Endothelial cell of umbilical vein (primary cell): ENCODE measurements at regions not wholly inside any gene's neighbourhood (a gene's known extent, or its start where the extent isn't known, plus 50 kb on each side); places are given as distances from the start of the nearest gene placed in this dataset.

ENCODE experiments used
- BruUV-seq: library from RNA; stranded (reverse); fragments of 400-500 nt; replicated peaks from 2 replicates; lab custom pipeline; 2021; lab: Mats Ljungman, UMichigan
- CTCF ChIA-PET: fragments of 300-600, 350-600 bp; sonication (Branson Sonifier 250); formaldehyde crosslinking; loops from one replicate; lab custom pipeline; 2021; ENCODE audit warnings: antibody characterized with exemption, inconsistent platforms; lab: Charles Lee
- POLR2A ChIA-PET: fragments of 300-600, 350-600 bp; sonication (Branson Sonifier 250); formaldehyde crosslinking; loops from one replicate; lab custom pipeline; 2021; ENCODE audit warnings: antibody characterized with exemption, inconsistent platforms; lab: Charles Lee
- DNase-seq: peaks from one replicate; pipeline ENCODE4 v3.0.0-alpha.2; 2011; ENCODE audit warnings: low read depth, low spot score
- FAIRE-seq: peaks from 2 replicates; lab custom pipeline; 2011; peaks lifted over from hg19 to GRCh38; lab: Jason Lieb, UNC
- H2AFZ ChIP-seq: 2 replicates; pipeline ENCODE4 v1.6.0; 2012; ENCODE audit warnings: low read depth, low read length, control low read depth, inconsistent platforms
- H3K27ac ChIP-seq: 2 replicates; pipeline ENCODE4 v1.5.1; 2011; ENCODE audit warnings: low read depth, mild to moderate bottlenecking, control low read depth, low read length, moderate library complexity; ENCODE audit not compliant: insufficient read depth
- H3K27me3 ChIP-seq, 2 experiments: 2 replicates each; pipeline versions ENCODE4 v1.6.0 to v1.6.1; 2011; ENCODE audit warnings: low read length in 2 of 2, mixed read lengths in 1 of 2; ENCODE audit not compliant: control insufficient read depth in 2 of 2, insufficient read depth in 2 of 2
- H3K36me3 ChIP-seq, 2 experiments: 2 replicates in 1 of 2; 3 replicates in 1 of 2; pipeline ENCODE4 v1.5.1; 2011; ENCODE audit warnings: low read length in 2 of 2, mild to moderate bottlenecking in 1 of 2, moderate library complexity in 1 of 2; ENCODE audit not compliant: control insufficient read depth in 2 of 2, insufficient read depth in 2 of 2; ENCODE audit errors: extremely low read depth in 1 of 2
- H3K4me1 ChIP-seq: 3 replicates; pipeline ENCODE4 v1.5.1; 2011; ENCODE audit warnings: mild to moderate bottlenecking, low read length; ENCODE audit not compliant: control insufficient read depth, insufficient read depth; ENCODE audit errors: extremely low read depth
- H3K4me2 ChIP-seq: 2 replicates; pipeline ENCODE4 v1.6.1; 2011; ENCODE audit warnings: low read length, control low read depth, mixed read lengths; ENCODE audit not compliant: insufficient read depth
- H3K4me3 ChIP-seq, 3 experiments: fragments of 200-600 bp in 1 of 3; sonication (generic), shearing (Covaris generic) in 1 of 3; replicated peaks in 1 of 3; 2 replicates each; pipeline ENCODE4 v1.5.1; 2011 to 2016; ENCODE audit warnings: control low read depth in 3 of 3, low read length in 3 of 3, mild to moderate bottlenecking in 2 of 3, inconsistent platforms in 1 of 3, low read depth in 1 of 3, moderate library complexity in 1 of 3; ENCODE audit not compliant: insufficient read depth in 1 of 3
- H3K79me2 ChIP-seq: 2 replicates; pipeline ENCODE4 v1.6.0; 2012; ENCODE audit warnings: low read length, inconsistent platforms; ENCODE audit not compliant: control insufficient read depth, insufficient read depth
- H3K9ac ChIP-seq: replicated peaks from 2 replicates; pipeline ENCODE3; 2011; ENCODE audit warnings: low read length, control low read depth; ENCODE audit not compliant: insufficient read depth; ENCODE audit errors: extremely low read depth
- H3K9me1 ChIP-seq: replicated peaks from 3 replicates; pipeline ENCODE4 v1.6.0; 2011; ENCODE audit warnings: mild to moderate bottlenecking, low read length; ENCODE audit not compliant: control insufficient read depth, insufficient read depth; ENCODE audit errors: extremely low read depth
- H3K9me3 ChIP-seq: replicated peaks from 2 replicates; pipeline ENCODE4 v1.5.1; 2012; ENCODE audit warnings: low read length, inconsistent platforms; ENCODE audit not compliant: control insufficient read depth, insufficient read depth
- H4K20me1 ChIP-seq: replicated peaks from 2 replicates; pipeline ENCODE3; 2011; ENCODE audit warnings: mild to moderate bottlenecking, low read length; ENCODE audit not compliant: control insufficient read depth, insufficient read depth; ENCODE audit errors: extremely low read depth
- GATA2 ChIP-seq: IDR thresholded peaks from 2 replicates; pipeline ENCODE4 v1.7.0; 2011; ENCODE audit warnings: low read depth, mild to moderate bottlenecking, moderate library complexity, mixed read lengths, low read length; ENCODE audit not compliant: insufficient read length, insufficient read depth
- JUN ChIP-seq: IDR thresholded peaks from 2 replicates; pipeline ENCODE4 v1.6.1; 2011; ENCODE audit warnings: borderline replicate concordance, low read depth; ENCODE audit not compliant: insufficient read length, insufficient read depth
- POLR2AphosphoS5 ChIP-seq: IDR thresholded peaks from 2 replicates; pipeline ENCODE4 v1.6.1; 2012; ENCODE audit warnings: low read depth, mild to moderate bottlenecking, control low read depth, low read length, moderate library complexity; ENCODE audit not compliant: insufficient read depth
- dilution Hi-C: fragments of 300-500 bp; cut with MboI; formaldehyde crosslinking; loops from one replicate; pipeline ENCODE4 v1.15.0; 2019; ENCODE audit warnings: low sequenced_read_pairs; ENCODE audit not compliant: extremely low pct_ligation_motif_present
- intact Hi-C: fragments of 100-400 bp; cut with micrococcal nuclease; formaldehyde crosslinking; loops from one replicate; pipeline ENCODE4 v1.10.0; 2022
- TF ChIP-seq, protein P1 (sequence below), 2 donors: IDR thresholded peaks; 1 replicate in 1 of 2; 2 replicates in 1 of 2; pipeline ENCODE4 v1.5.1; 2011; ENCODE audit warnings: low read length in 2 of 2, mild to moderate bottlenecking in 2 of 2, moderate library complexity in 2 of 2, control low read depth in 1 of 2, inconsistent platforms in 1 of 2, low read depth in 1 of 2; ENCODE audit not compliant: insufficient read depth in 1 of 2; ENCODE audit errors: extremely low read depth in 1 of 2

DNA sequence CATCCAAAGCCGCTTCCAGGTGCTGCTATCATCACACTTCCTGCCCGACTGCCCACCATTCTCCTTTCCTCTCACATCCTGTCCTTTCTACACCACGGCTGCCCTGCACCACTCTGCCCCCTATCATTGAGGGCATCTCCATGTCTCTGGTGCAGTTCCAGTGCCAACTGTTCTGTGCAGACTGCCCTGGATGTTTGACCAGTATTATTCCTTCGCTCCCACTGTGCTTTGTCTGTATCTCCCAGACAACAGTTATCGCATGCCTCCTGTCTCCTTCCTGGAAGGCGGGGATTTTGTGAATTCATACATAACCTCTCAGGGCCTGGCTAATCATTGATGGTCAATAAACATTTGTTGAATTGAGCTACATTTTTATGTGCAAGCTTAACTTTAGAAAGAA, 63.6 kb upstream of the GNG12 start:
- peak overlapping the region; percentile 47 for H3K4me2 ChIP-seq

More for the DNA sequence above, 63.6 kb upstream of the GNG12 start:
- no peaks in the 10 kb centered on the region for H4K20me1 ChIP-seq
- dilution Hi-C loops (no loop called here), intact Hi-C loops (loop anchor here (1.0 to 10.0 kb wide), 6 partner anchors 42 to 598 kb away; partner anchors contain the start of genes DEPDC1 and DIRAS3)
- FAIRE-seq = peak; percentile 60
- ChIA-PET POLR2A (interaction anchor here (2.2 kb wide), 1 partner anchor 25 kb away, joined by 5 read pairs; no protein-coding TSS in a partner anchor), CTCF (interaction anchor here (0.7 to 3.4 kb wide), 9 partner anchors 9 to 361 kb away, joined by 3 to 21 read pairs (median 7); no protein-coding TSS in a partner anchor)
- H3K9me1 ChIP-seq = no peaks in the 10 kb centered on the region
- BruUV-seq = no TSS peak
- DNase-seq = peak; percentile 90
- no peaks in the 10 kb centered on the region for H3K79me2 ChIP-seq
- H2AFZ ChIP-seq = peak overlapping the region; percentile 79
- H3K4me3 ChIP-seq = no peak overlapping the region
- peak overlapping the region; percentile 57 for H3K9ac ChIP-seq
- TF ChIP-seq GATA2 (peak; percentile 36), POLR2AphosphoS5 (no peak), JUN (peak; percentile 2)
- TF ChIP-seq, protein P1, sequence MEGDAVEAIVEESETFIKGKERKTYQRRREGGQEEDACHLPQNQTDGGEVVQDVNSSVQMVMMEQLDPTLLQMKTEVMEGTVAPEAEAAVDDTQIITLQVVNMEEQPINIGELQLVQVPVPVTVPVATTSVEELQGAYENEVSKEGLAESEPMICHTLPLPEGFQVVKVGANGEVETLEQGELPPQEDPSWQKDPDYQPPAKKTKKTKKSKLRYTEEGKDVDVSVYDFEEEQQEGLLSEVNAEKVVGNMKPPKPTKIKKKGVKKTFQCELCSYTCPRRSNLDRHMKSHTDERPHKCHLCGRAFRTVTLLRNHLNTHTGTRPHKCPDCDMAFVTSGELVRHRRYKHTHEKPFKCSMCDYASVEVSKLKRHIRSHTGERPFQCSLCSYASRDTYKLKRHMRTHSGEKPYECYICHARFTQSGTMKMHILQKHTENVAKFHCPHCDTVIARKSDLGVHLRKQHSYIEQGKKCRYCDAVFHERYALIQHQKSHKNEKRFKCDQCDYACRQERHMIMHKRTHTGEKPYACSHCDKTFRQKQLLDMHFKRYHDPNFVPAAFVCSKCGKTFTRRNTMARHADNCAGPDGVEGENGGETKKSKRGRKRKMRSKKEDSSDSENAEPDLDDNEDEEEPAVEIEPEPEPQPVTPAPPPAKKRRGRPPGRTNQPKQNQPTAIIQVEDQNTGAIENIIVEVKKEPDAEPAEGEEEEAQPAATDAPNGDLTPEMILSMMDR (IDR thresholded peaks at IDR 0.05; ENCODE audit: extremely low read depth in 1 of 2, insufficient read depth in 1 of 2, low read depth in 1 of 2, low read length in 2 of 2) = peak in 1 of 2 donors; percentile 4
- H3K27ac ChIP-seq = peak overlapping the region; percentile 91
- H3K27me3 ChIP-seq = no peaks in the 10 kb centered on the region
- no peaks in the 10 kb centered on the region for H3K36me3 ChIP-seq
- H3K4me1 ChIP-seq = peaks cover 27% of the 10 kb centered on the region
- no peaks in the 10 kb centered on the region for H3K9me3 ChIP-seq
